ENCODE measurements at regions not wholly inside any gene's neighbourhood (a gene's known extent, or its start where the extent isn't known, plus 50 kb on each side); places are given as distances from the start of the nearest gene placed in this dataset.
A peak's percentile ranks its signal among the peaks of the same experiment; 100 is the strongest.

GRCh38 chr11:116492600-116492999, 280.2 kb downstream of the BUD13 start:
- no peak for TF ChIP-seq GATA1 (IDR thresholded peaks at IDR 0.05; ENCODE audit: low read depth, low read length)
- no peak for TF ChIP-seq POLR2A (IDR thresholded peaks at IDR 0.05; ENCODE audit: low read length)
- DNase-seq, result no peak

DNA sequence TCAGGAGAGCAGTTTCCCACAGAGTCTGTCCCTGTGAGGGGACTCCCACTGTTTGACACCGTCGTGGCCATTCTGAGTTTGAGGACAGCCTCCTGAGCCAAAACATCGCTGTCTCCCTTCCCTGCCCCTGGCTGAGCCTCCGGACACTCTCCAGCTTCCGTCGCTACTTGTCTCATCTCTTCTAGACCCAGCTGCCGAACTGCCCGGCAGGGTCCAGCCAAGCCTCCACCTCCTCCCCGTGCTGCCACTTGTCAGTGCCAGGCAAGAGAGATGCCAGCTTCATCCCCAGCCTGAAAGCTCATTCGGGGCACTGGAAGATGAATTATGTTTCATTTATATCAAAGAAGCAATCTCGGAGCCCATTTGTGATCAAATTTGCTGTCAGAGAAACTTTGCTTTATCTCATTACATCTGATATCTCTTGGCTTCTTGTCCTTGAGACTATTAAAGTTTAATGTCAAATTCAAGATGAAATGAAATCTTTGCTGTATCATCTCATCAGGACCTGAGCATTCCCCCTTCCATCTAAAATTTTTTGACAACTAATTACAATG, 283.9 kb downstream of the BUD13 start:
- no peak for TF ChIP-seq GATA1 (IDR thresholded peaks at IDR 0.05; ENCODE audit: low read depth, low read length)
- no peak for DNase-seq

DNA sequence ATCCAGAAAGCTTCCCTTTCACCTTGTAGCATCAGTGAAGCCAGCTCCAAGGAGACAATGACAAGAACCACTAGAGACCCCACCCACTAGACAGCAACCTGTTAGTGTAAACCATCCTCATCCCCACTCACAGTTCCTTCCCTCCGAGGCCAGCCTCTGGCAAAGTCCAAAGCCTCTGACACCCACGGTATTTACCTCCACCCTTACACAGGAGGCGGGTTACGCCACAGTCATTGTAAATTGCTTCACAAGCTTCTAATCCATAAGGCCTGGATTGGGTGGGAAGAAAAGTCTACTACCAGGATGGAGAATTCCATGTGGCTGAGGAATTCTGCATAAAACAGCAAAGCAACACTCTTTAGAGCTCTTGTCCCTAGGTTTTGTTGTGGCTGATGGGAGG, 287.4 kb downstream of the BUD13 start:
- no peak for DNase-seq
- TF ChIP-seq POLR2A (IDR thresholded peaks at IDR 0.05; ENCODE audit: low read length), result no peak
- TF ChIP-seq GATA1 (IDR thresholded peaks at IDR 0.05; ENCODE audit: low read depth, low read length), result no peak

DNA sequence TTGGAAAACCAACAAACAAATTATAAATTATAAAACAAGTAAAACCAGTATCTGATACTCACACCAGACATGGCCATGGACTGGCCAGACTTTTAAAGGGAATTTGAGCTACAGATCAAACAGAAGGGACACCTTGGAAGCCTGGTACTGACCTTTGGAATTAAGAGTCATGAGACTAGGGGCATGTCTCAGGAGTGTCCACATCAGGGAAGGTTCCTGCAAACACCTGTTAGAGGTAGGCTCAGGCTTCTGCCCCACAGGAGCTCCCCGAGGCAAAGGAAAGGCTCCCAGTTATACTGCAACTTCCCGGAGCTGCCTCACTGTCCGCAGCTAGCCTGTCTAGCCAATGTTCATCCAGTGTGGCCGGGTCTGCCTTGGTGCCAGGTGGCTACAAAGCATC, 290.1 kb downstream of the BUD13 start:
- DNase-seq, result no peak

GRCh38 chr11:116481126-116481675, 291.6 kb downstream of the BUD13 start:
- DNase-seq, result no peak
- TF ChIP-seq GATA1 (IDR thresholded peaks at IDR 0.05; ENCODE audit: low read depth, low read length) (no peak), POLR2A (IDR thresholded peaks at IDR 0.05; ENCODE audit: low read length) (no peak)

More for the DNA sequence above, 290.1 kb downstream of the BUD13 start:
- TF ChIP-seq POLR2A (IDR thresholded peaks at IDR 0.05; ENCODE audit: low read length) (no peak), GATA1 (IDR thresholded peaks at IDR 0.05; ENCODE audit: low read depth, low read length) (no peak)

DNA sequence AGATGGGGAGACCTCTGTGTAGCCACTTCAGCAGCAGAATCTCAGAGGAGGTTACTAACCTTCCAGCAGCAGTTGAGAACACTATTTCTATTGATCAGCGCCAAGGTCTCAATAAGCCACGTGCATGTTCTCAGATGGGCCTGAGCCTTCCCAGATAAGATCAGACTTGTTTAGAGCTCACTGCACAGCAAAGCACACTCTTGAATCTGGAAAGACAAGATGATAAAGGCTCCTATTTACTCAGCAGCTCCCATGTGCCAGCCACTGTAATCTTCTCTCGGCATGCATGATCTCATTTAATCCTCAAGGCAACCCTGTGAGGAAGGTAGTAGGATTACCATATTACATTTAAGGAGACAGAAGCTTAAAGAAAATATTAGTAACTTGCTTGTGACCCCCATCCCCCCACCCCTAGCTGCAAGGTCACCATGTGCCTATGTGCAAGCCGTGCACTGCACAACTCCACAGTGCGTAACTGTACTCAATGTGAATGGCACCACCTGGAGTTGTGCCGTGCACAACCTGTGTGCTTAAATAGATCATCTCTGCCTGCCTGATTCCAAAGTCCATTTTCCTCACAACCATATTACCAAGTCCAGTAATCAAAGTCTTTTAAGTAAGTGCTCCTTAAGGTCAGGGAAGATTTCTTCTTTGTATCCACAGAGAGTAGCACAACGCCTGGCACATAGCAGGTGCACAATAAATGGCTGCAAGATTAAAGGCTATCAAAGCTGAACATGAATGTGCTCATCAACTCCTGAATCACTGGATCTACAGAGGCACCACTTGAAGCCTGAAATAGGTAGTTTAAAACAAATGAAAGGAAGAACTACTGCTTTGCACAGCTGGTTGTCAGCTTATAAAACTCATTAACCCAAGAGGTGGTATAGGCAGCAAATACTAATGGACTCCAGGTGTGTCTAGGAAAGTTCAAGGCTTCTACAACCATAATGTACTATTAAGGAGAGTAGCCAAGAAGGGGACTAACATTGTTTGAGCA, 293.8 kb downstream of the BUD13 start:
- TF ChIP-seq GATA1 (IDR thresholded peaks at IDR 0.05; ENCODE audit: low read depth, low read length), result no peak
- no peak for TF ChIP-seq POLR2A (IDR thresholded peaks at IDR 0.05; ENCODE audit: low read length)
- DNase-seq, result no peak

GRCh38 chr11:116478205-116478604, 294.6 kb downstream of the BUD13 start:
- TF ChIP-seq POLR2A (IDR thresholded peaks at IDR 0.05; ENCODE audit: low read length), result no peak
- no peak for TF ChIP-seq GATA1 (IDR thresholded peaks at IDR 0.05; ENCODE audit: low read depth, low read length)
- no peak for DNase-seq

GRCh38 chr11:116473790-116474346, 298.9 kb downstream of the BUD13 start:
- DNase-seq, result no peak
- no peak for TF ChIP-seq GATA1 (IDR thresholded peaks at IDR 0.05; ENCODE audit: low read depth, low read length)
- no peak for TF ChIP-seq POLR2A (IDR thresholded peaks at IDR 0.05; ENCODE audit: low read length)

DNA sequence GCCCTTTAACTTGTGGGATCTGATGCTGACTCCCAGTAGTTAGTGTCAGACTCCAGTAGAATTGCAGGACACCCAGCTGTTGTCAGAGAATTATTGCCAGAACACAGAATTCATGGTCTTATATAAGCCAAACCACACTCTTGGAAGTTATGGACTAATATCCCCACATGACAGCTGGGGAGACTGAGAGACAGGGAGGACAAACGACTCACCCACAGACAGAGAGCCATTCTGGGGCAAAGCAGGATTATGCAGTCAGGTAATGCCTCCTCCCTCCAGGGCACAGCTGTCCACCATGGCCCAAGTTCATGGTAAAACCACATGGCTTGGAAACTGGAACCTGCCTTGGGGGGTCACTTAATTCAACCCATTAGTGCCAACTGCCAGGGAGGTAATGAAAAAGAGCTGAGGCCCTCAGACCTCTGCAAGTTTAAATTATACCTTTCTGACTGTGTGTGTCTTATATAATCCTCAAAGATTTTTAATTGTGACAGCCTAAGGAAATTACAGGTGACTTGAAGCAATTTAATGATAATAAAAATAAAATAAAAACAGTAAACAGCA, 299.5 kb downstream of the BUD13 start:
- no peak for DNase-seq
- no peak for TF ChIP-seq POLR2A (IDR thresholded peaks at IDR 0.05; ENCODE audit: low read length)

DNA sequence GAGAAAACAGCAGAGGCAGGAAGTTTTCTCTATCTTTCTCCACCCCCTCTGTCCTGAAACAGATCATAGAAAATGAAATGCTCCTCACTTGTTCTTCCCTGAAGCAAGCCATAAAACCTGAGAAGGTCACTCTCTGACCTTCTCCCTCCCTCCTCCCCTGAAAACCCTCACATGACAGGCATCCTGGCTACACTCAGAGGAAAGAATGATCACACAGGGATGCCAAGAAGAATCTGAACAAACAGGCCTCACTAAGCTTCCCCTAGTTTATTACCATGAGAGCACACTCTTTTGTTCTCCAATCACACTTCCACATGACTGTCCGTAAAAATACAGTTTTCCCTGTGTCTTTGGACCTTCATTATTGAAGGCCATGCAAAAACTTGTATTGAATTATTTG, 300.1 kb downstream of the BUD13 start:
- DNase-seq, result no peak

DNA sequence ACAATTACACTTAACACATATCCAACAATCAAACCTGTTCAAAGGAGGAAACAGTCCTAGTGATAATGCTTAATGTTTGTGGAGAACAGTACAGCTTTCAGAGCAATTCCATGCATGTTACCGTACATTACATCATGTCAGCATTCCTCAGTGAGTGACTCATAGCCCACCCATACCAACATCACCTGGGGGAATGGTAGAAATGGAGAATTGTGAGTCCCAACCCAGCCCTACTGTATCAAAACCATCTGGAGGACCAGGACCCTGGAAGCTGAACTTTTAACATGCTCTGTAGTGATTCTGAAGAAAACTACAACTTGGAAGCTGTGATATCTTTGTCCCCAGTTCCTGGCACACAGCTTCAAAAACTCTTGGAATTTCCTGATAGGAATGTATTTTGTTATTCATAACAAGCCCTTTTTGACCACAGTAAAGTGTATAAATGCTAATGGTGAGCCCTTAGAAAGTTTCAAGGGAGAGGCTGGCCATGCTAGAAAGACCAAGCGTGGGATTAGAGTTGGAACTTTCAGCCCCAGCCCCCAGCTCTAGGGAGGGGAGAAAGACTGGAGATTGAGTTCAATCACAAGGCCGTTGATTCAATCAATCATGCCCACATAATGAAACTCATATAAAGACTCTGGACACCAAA, 301.1 kb downstream of the BUD13 start:
- peak in 1 of 2 experiments; percentile 4 for DNase-seq
- TF ChIP-seq GATA1 (IDR thresholded peaks at IDR 0.05; ENCODE audit: low read depth, low read length) (no peak), POLR2A (IDR thresholded peaks at IDR 0.05; ENCODE audit: low read length) (no peak)

More for the DNA sequence above, 300.1 kb downstream of the BUD13 start:
- no peak for TF ChIP-seq POLR2A (IDR thresholded peaks at IDR 0.05; ENCODE audit: low read length)
- TF ChIP-seq GATA1 (IDR thresholded peaks at IDR 0.05; ENCODE audit: low read depth, low read length), result no peak

- TF ChIP-seq GATA1 (IDR thresholded peaks at IDR 0.05; ENCODE audit: low read depth, low read length) (no peak), POLR2A (IDR thresholded peaks at IDR 0.05; ENCODE audit: low read length) (no peak)
- DNase-seq, result no peak
Measured at GRCh38 chr11:116468699-116469098, 304.1 kb downstream of the BUD13 start.

DNA sequence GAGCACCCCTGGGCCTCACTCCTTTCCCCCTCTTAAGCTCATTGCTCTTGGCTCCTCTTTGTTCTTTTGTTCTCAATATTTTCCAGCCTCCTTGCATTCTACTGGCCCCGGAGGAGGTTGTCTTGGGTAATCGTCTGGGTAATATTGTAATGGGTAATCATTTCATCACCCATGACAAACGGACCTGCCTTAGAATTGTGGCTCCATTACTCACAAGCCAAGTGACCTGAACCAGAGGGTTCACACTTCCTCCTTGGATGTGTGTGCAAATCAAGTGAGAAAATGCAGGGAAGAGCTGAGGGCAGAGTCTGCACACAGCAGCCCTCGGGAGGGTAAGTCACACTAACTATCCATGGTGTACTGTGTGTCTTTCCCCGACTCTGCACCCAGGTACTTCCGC, 305.0 kb downstream of the BUD13 start:
- DNase-seq, result no peak
- TF ChIP-seq GATA1 (IDR thresholded peaks at IDR 0.05; ENCODE audit: low read depth, low read length) (no peak), POLR2A (IDR thresholded peaks at IDR 0.05; ENCODE audit: low read length) (no peak)

Measured in erythroblast (primary cell).